Activated CD4-positive, alpha-beta T cell treated with anti-CD3 and anti-CD28 coated beads, Interleukin-2, Interleukin-4, amounts not matched to agents 100 ng/mL and 50 ng/mL, durations not matched to agents 16 hours and 8 hours (primary cell): ENCODE measurements at regions not wholly inside any gene's neighbourhood (a gene's known extent, or its start where the extent isn't known, plus 50 kb on each side); places are given as distances from the start of the nearest gene placed in this dataset.
A peak's percentile ranks its signal among the peaks of the same experiment; 100 is the strongest.

ENCODE experiments used
- DNase-seq: peaks from one replicate; pipeline ENCODE4 v3.0.0-alpha.2; 2020; ENCODE audit warnings: low spot score

- no peak for DNase-seq
Observed at GRCh38 chr18:3358310-3358709, 91.7 kb upstream of the TGIF1 start.

GRCh38 chr18:3360211-3360610 is 89.8 kb upstream of the TGIF1 start:
- no peak for DNase-seq

- no peak for DNase-seq
Observed at GRCh38 chr18:3367491-3368091, 82.4 kb upstream of the TGIF1 start.

DNA sequence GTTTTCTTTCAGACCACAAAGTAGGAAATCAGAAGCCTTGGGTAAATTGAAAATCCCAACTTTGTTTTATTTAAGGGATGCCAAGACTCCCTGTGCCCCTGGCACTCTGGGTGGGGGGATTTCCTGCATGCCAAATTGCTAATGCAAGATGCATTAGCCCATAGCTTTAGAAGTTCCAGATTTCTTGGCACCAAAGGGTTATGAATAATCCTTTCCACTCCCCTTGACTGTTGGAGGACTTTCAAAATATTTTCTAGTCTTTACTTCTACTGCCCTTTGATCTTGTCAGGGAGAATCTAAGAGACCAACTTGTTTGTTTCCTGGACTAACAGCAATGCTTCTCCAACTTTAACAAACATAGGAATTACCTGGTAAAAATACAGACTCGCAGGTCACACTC is 81.8 kb upstream of the TGIF1 start:
- DNase-seq, result no peak

GRCh38 chr18:3379685-3380084 is 70.3 kb upstream of the TGIF1 start:
- no peak for DNase-seq

DNA sequence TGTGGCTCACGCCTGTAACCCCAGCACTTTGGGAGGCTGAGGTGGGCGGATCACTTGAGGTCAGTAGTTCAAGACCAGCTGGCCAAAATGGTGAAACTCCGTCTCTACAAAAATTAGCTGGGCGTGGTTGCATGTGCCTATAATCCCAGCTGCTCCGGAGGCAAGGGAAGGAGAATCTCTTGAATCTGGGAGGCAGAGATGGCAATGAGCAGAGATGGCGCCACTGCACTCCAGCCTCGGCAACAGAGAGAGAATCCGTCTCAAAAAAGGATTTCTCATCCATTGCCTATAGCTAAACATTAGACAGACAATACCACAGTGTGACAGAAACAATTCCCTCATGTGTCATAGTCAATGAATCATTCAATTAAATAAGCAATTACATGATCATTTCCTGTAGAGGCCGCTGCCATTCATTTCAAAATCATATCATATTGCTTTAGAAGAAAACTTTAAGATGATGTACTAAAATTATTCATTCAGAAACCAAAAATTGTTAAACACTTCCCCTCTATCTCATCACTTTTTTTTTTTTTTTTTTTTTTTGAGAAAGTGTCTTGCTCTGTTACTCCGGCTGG is 69.5 kb upstream of the TGIF1 start:
- DNase-seq, result peak; percentile 71

GRCh38 chr18:3383381-3383915 is 66.5 kb upstream of the TGIF1 start:
- DNase-seq, result no peak

DNA sequence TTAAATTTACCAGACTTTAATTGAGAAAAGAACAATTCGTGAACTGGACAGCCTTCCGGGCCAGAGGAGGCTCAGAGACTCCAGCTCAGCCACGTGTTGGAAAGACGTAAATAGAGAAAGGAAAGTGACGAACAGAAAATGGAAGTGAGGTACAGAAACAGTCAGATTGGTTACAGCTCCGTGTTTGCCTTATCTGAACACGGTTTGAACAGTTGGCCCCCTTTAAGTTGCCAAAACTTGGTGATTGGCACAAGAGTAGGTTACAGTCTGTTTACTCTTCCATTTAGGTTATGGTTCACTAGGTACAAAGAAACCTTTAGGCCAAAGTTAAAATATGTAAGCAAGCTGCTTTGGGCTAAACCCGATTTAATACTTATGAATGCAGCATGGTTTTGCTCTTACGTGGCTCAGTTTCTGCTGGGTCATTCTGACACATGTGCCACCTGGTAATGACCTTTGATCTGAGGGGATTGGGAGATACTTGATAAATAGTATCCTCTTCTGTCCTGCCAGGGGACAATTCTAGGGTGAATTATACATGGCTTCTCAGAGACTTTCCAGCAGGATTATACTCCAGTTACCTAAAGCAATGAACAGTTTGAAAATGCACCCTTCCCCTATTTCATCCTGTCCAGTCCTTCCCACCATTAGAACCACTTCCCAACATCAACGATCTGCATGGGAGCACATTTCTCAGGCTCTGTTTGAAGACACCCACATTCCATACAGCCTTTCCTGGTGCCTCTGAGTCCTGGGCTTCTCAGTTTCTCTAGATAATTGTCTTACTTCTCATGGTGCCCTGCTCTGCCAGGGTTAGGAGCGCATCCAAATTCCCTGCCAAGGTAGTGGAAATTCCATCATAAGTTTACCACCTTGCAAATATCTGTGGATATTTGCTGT is 65.1 kb upstream of the TGIF1 start:
- DNase-seq, result no peak

- DNase-seq, result no peak
Observed at GRCh38 chr18:3388323-3388722, 61.6 kb upstream of the TGIF1 start.

- DNase-seq, result no peak
Observed at GRCh38 chr18:3388980-3389379, 61.0 kb upstream of the TGIF1 start.

DNA sequence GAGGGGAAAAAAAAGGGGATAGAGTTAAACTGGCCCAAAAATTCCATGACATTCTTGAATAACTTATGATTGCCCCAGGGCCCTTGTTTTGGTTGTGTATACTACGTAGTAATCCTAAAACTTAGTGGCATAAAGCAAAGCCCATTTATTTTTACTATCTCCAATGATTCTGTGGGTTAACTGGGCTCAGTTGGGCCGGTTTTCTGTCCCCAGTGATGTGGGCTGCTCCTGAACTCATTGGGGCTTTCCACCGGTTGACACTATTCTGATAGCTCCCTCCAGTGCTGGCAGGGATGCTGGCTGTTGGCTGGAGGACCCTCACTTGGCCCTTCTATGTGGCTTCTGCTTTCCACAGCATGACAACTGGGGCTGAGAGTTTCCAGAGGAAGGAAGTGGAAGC is 60.0 kb upstream of the TGIF1 start:
- no peak for DNase-seq

DNA sequence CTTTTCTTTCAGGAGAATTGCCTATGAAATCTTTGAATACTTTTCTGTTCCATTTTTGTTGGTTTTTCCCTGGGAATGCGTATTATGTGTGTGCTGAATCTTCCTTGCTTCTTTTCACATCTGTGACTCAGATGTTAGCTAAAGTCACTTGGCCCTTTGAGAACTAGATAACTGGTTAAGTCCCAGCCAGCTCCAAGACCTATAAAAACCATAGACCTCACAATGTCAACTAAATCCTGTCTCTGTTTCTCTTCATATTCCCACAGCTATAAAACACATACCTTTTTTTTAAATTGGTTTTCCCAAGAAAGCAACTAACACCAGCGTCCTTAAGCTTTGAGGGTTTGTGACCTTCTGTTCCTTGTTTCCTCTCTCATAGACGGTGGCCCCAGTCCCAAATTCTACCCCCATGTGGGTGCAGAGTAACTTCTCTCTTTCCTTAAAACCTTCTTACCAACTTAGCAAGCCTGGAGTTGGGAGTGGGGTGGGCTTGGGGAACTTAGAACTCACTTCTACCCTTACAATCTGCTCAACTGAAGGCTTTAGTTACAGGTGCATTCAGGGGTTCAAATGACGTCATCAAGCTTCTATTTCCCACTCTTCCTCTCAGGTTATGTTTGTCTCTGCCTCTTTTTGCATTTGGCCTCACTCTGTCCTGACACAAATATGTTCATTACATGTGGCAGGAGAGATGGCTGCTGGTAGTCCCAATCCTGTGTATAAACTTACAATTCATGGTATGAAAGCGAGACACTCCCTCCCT is 58.1 kb upstream of the TGIF1 start:
- DNase-seq, result no peak

- DNase-seq, result no peak
Observed at GRCh38 chr18:3392467-3392855, 57.5 kb upstream of the TGIF1 start.

DNA sequence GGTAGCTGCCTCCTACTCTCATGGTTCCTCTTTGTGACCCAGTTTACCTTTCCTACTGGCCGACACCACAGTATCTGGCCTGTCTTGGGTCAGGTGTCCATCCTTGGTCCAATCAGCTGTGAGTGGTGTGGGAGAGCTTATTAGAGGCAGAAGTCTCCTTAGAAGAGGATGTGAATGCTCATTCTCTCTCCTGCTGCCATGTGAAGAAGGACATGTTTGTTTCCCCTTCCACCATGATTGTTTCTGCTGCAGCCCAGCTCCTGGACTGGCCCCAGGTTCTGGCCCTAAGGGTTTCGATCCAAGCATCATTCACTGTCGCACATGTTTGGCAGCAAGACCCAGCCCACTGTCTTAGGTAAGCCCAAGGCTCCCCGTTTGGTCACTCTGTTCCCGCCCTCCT is 55.3 kb upstream of the TGIF1 start:
- no peak for DNase-seq

DNA sequence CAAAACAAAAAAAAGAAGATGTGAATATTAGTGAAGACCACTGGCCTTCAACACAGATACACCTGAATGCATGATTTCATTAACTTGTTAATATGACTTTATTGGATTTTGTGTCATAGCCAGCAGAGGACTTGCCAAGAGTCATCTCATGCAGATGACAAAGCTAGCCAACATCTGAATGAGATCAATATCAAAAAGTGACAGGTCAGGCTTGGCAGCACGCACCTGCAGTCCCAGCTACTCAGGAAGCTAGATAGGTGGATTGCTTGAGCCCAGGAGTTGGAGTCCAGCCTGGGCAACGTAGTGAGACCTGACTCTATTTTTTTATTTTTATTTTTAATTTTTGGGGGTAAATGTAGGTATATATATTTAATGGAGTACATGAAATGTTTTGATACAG is 54.5 kb upstream of the TGIF1 start:
- DNase-seq, result no peak

DNA sequence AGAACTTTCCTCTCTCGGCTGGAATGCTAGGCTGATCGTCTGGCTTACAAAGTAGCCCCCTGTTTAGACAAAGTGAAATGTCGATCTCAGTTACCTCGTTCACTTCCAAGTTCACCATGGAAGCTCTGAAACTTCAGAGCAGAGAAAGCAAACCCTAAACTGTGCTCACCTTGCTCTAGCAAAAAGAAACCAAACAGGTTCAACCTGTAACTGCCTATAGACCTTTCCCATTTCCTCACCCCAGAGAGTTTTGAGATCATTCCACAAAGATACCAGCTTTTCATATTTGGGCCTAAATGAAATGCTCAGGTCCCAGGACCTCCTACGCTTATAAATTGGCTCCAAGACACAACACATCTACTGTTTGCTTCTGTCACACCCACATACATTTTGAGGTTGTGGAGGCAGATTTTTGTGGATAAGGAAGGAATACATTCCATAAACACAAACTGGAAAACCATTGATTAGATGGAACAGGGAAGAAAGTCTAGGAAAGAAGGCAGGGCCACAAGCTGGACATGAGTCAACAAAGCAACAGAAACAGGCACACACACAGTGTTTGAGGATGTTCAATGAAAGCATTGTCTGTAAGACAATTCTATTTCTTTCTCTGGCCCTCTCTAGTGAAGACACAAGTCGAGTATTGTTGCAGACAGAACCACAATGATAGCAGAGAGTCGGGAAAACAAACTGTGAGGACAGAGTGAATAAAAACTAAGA is 52.8 kb upstream of the TGIF1 start:
- no peak for DNase-seq

DNA sequence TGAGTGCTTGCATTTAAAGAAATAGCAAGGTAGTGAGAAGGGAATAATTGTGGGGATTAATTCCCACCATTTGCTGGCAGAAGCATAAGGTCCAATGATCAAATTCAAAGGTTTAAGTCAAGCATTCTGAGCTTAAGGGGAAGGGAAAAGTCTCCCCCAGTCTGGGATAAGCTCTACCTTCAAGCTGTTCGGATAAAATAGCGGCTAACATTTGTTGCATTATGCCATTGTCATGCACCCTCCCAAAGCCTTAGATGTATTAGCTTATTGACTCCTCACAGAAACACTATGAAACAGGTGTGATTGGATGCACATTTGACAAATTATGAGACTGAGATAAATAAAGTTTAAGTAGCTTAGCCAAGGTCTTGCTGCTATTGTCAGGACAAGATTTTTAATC is 52.2 kb upstream of the TGIF1 start:
- DNase-seq, result no peak
